ENCODE measurements at regions not wholly inside any gene's neighbourhood (a gene's known extent, or its start where the extent isn't known, plus 50 kb on each side); places are given as distances from the start of the nearest gene placed in this dataset.

GRCh38 chr2:8566774-8567468 lies 114.9 kb upstream of the ID2 start:
- TF ChIP-seq CTCF (IDR thresholded peaks at IDR 0.05) (no peak), POLR2A (IDR thresholded peaks at IDR 0.05) (peak in 1 of 2 donors; percentile 67)
